HepG2 (cell line): ENCODE measurements at regions not wholly inside any gene's neighbourhood (a gene's known extent, or its start where the extent isn't known, plus 50 kb on each side); places are given as distances from the start of the nearest gene placed in this dataset.

Experiments
- GABPB1 ChIP-seq: IDR thresholded peaks from 2 replicates; pipeline ENCODE4 v1.6.1; 2016; ENCODE audit warnings: mild to moderate bottlenecking, missing genetic modification reagents, moderate library complexity, missing compliant biosample characterization
- KAT8 ChIP-seq: IDR thresholded peaks from 2 replicates; pipeline ENCODE4 v1.6.1; 2016; ENCODE audit warnings: missing genetic modification reagents, missing compliant biosample characterization
- MXD3 ChIP-seq: IDR thresholded peaks from 2 replicates; pipeline ENCODE4 v1.6.1; 2016; ENCODE audit warnings: mild to moderate bottlenecking, missing biosample characterization, missing genetic modification reagents
- TFDP2 ChIP-seq: sonication (generic); formaldehyde crosslinking; IDR thresholded peaks from 2 replicates; pipeline ENCODE4 v1.4.0; 2020; ENCODE audit warnings: missing genetic modification reagents
- U2AF2 ChIP-seq: fragments of 200-400 bp; formaldehyde crosslinking; IDR thresholded peaks from 2 replicates; pipeline ENCODE4 v1.6.1; 2017; ENCODE audit warnings: low read depth, mild to moderate bottlenecking, low read length
- ZFP41 ChIP-seq: sonication (generic); formaldehyde crosslinking; IDR thresholded peaks from 2 replicates; pipeline ENCODE4 v1.4.0; 2020; ENCODE audit warnings: mild to moderate bottlenecking, missing genetic modification reagents, borderline replicate concordance
- ZNF234 ChIP-seq: sonication (generic); formaldehyde crosslinking; conservative IDR thresholded peaks from 2 replicates; pipeline ENCODE4 v1.5.1; 2020; ENCODE audit warnings: mild to moderate bottlenecking, missing genetic modification reagents
- ZNF274 ChIP-seq: sonication (generic); formaldehyde crosslinking; IDR thresholded peaks from 2 replicates; pipeline ENCODE4 v1.5.1; 2020; ENCODE audit warnings: mild to moderate bottlenecking, missing genetic modification reagents
- ZNF280D ChIP-seq: sonication (generic); formaldehyde crosslinking; IDR thresholded peaks from 2 replicates; pipeline ENCODE4 v1.5.1; 2020; ENCODE audit warnings: mild to moderate bottlenecking, missing genetic modification reagents
- ZNF580 ChIP-seq: IDR thresholded peaks from 2 replicates; pipeline ENCODE4 v1.6.1; 2016; ENCODE audit warnings: low read depth, borderline replicate concordance
- ZNF710 ChIP-seq: sonication (generic); formaldehyde crosslinking; IDR thresholded peaks from 2 replicates; pipeline ENCODE4 v1.5.0; 2020; ENCODE audit warnings: mild to moderate bottlenecking, missing genetic modification reagents, borderline replicate concordance

- TF ChIP-seq ZFP41 (CRISPR knock-in tag) = no peak
- no peak for TF ChIP-seq ZNF710
- peak; percentile 50; the same call in 1 of the 2 replicates for TF ChIP-seq GABPB1 (CRISPR knock-in tag)
- TF ChIP-seq MXD3 (CRISPR knock-in tag) = 0 out of 2 replicates have a peak, but pooled peaks have one; percentile 34
- TF ChIP-seq KAT8 = 0 out of 2 replicates have a peak, but pooled peaks have one; percentile 4
- no peak for TF ChIP-seq ZNF234 (CRISPR knock-in tag)
- TF ChIP-seq ZNF280D (CRISPR knock-in tag) = peak; percentile 90
- TF ChIP-seq ZNF274 (CRISPR knock-in tag) = no peak
- 0 out of 2 replicates have a peak, but pooled peaks have one; percentile 5 for TF ChIP-seq TFDP2
- 0 out of 2 replicates have a peak, but pooled peaks have one; percentile 3 for TF ChIP-seq ZNF580 (CRISPR knock-in tag)
- 0 out of 2 replicates have a peak, but pooled peaks have one; percentile 48 for TF ChIP-seq U2AF2
Observed at GRCh38 chr2:44061469-44061868, 65.7 kb upstream of the LRPPRC start (continued).
